PC-9 (cell line): ENCODE measurements at regions not wholly inside any gene's neighbourhood (a gene's known extent, or its start where the extent isn't known, plus 50 kb on each side); places are given as distances from the start of the nearest gene placed in this dataset.

Experiments used
- BruUV-seq: library from RNA; stranded (reverse); fragments of 400-500 nt; replicated peaks from 2 replicates; lab custom pipeline; 2021; lab: Mats Ljungman, UMichigan
- CTCF ChIA-PET: fragments of 300-600 bp; sonication (Branson Sonifier 250); formaldehyde crosslinking; loops from one replicate; lab custom pipeline; 2022; ENCODE audit warnings: antibody characterized with exemption; lab: Charles Lee
- POLR2A ChIA-PET: fragments of 300-600 bp; sonication (Branson Sonifier 250); formaldehyde crosslinking; loops from one replicate; lab custom pipeline; 2022; ENCODE audit warnings: antibody characterized with exemption; ENCODE audit not compliant: unreplicated experiment; lab: Charles Lee
- DNase-seq, 2 experiments: peaks; one replicate each; pipeline versions ENCODE4 v3.0.0 to v3.0.0-alpha.2; 2015 to 2022; ENCODE audit warnings: mixed read lengths in 1 of 2
- H2AFZ ChIP-seq: fragments of 200-600 bp; sonication (generic); 2 replicates; pipeline ENCODE4 v1.8.1; 2017; ENCODE audit warnings: antibody characterized with exemption
- H3F3A ChIP-seq: fragments of 200-600 bp; sonication (generic); 2 replicates; pipeline ENCODE4 v1.8.1; 2017; ENCODE audit warnings: antibody characterized with exemption, mild to moderate bottlenecking, low read depth; ENCODE audit not compliant: insufficient read depth
- H3K27ac ChIP-seq: fragments of 200-600 bp; sonication (generic); 2 replicates; pipeline ENCODE4 v1.6.1; 2016; ENCODE audit warnings: mixed run types
- H3K27me3 ChIP-seq: fragments of 200-600 bp; sonication (generic); 2 replicates; pipeline ENCODE4 v1.6.1; 2016; ENCODE audit warnings: low read depth, mixed run types; ENCODE audit not compliant: insufficient read depth
- H3K36me3 ChIP-seq: fragments of 200-600 bp; sonication (generic); 2 replicates; pipeline ENCODE4 v1.6.1; 2016; ENCODE audit warnings: low read depth, mixed run types
- H3K4me1 ChIP-seq: fragments of 200-600 bp; sonication (generic); replicated peaks from 2 replicates; pipeline ENCODE4 v1.6.1; 2016; ENCODE audit warnings: mixed run types; ENCODE audit not compliant: insufficient read depth
- H3K4me2 ChIP-seq: fragments of 200-600 bp; sonication (generic); 2 replicates; pipeline ENCODE4 v1.6.1; 2017; ENCODE audit warnings: mixed run types
- H3K4me3 ChIP-seq: fragments of 200-600 bp; sonication (generic); 2 replicates; pipeline ENCODE4 v1.6.1; 2016; ENCODE audit warnings: mixed run types
- H3K79me2 ChIP-seq: fragments of 200-600 bp; sonication (generic); 2 replicates; pipeline ENCODE4 v1.6.1; 2017; ENCODE audit warnings: low read depth, mixed run types
- H3K9me2 ChIP-seq: fragments of 200-600 bp; sonication (generic); 2 replicates; pipeline ENCODE4 v1.8.1; 2017; ENCODE audit warnings: mild to moderate bottlenecking; ENCODE audit not compliant: insufficient read depth
- H3K9me3 ChIP-seq: fragments of 200-600 bp; sonication (generic); 2 replicates; pipeline ENCODE4 v1.8.1; 2016; ENCODE audit warnings: low read depth; ENCODE audit not compliant: insufficient read depth
- H4K20me1 ChIP-seq: fragments of 200-600 bp; sonication (generic); 2 replicates; pipeline ENCODE4 v1.8.1; 2017; ENCODE audit not compliant: insufficient read depth
- CTCF ChIP-seq: fragments of 200-600 bp; sonication (generic); conservative IDR thresholded peaks from 2 replicates; pipeline ENCODE4 v1.6.1; 2017; ENCODE audit warnings: mixed run types, antibody characterized with exemption, mild to moderate bottlenecking, moderate library complexity
- EZH2 ChIP-seq: fragments of 200-600 bp; sonication (generic); IDR thresholded peaks from 2 replicates; pipeline ENCODE4 v1.8.0; 2017; ENCODE audit warnings: antibody characterized with exemption, low read depth
- intact Hi-C: fragments of 100-400 bp; cut with micrococcal nuclease; formaldehyde crosslinking; loops from one replicate; pipeline ENCODE4 v1.10.0; 2022; ENCODE audit not compliant: unreplicated experiment

- Histone ChIP-seq H3K36me3 (no peaks in the 10 kb centered on the region), H4K20me1 (no peaks in the 10 kb centered on the region), H3K79me2 (no peaks in the 10 kb centered on the region), H3K27me3 (no peaks in the 10 kb centered on the region), H2AFZ (no peak overlapping the region), H3F3A (no peaks in the 10 kb centered on the region), H3K4me2 (no peak overlapping the region), H3K27ac (no peak overlapping the region), H3K4me1 (no peaks in the 10 kb centered on the region), H3K4me3 (no peak overlapping the region), H3K9me3 (no peaks in the 10 kb centered on the region), H3K9me2 (no peaks in the 10 kb centered on the region)
- BruUV-seq = no TSS peak
- POLR2A ChIA-PET = no interaction called here
- DNase-seq = peak in 1 of 2 experiments; percentile 40
- intact Hi-C loops = loop anchor here (5.0 kb wide), 1 partner anchor 1915 kb away; no protein-coding TSS in a partner anchor
- CTCF ChIA-PET = no interaction called here
- TF ChIP-seq EZH2 (no peak), CTCF (no peak)
Observed at GRCh38 chr4:116357758-116358157, 727.6 kb downstream of the TRAM1L1 start.

- BruUV-seq = no TSS peak
- TF ChIP-seq CTCF (no peak), EZH2 (no peak)
- no peaks in the 10 kb centered on the region for H3K27me3 ChIP-seq
- no peak overlapping the region for H3K4me2 ChIP-seq
- no peaks in the 10 kb centered on the region for H3K4me1 ChIP-seq
- H3F3A ChIP-seq = no peaks in the 10 kb centered on the region
- H3K36me3 ChIP-seq = no peaks in the 10 kb centered on the region
- H3K4me3 ChIP-seq = no peak overlapping the region
- no peaks in the 10 kb centered on the region for H3K9me2 ChIP-seq
- no peak overlapping the region for H3K27ac ChIP-seq
- H4K20me1 ChIP-seq = no peaks in the 10 kb centered on the region
- ChIA-PET POLR2A (no interaction called here), CTCF (no interaction called here)
- no peak for DNase-seq
- no peaks in the 10 kb centered on the region for H3K79me2 ChIP-seq
- H3K9me3 ChIP-seq = no peaks in the 10 kb centered on the region
- intact Hi-C loops = no loop called here
- H2AFZ ChIP-seq = no peak overlapping the region
Observed at GRCh38 chr4:116346750-116347149, 738.6 kb downstream of the TRAM1L1 start.

- no peaks in the 10 kb centered on the region for H4K20me1 ChIP-seq
- ChIA-PET POLR2A (no interaction called here), CTCF (no interaction called here)
- H3K36me3 ChIP-seq = no peaks in the 10 kb centered on the region
- H3K4me3 ChIP-seq = no peak overlapping the region
- no peak for DNase-seq
- H3K27ac ChIP-seq = no peak overlapping the region
- TF ChIP-seq CTCF (no peak), EZH2 (no peak)
- no peaks in the 10 kb centered on the region for H3F3A ChIP-seq
- no peak overlapping the region for H3K4me2 ChIP-seq
- intact Hi-C loops = no loop called here
- H3K79me2 ChIP-seq = no peaks in the 10 kb centered on the region
- no peak overlapping the region for H2AFZ ChIP-seq
- H3K9me2 ChIP-seq = no peaks in the 10 kb centered on the region
- H3K9me3 ChIP-seq = no peaks in the 10 kb centered on the region
- no peaks in the 10 kb centered on the region for H3K27me3 ChIP-seq
- H3K4me1 ChIP-seq = no peaks in the 10 kb centered on the region
- no TSS peak for BruUV-seq
Observed at GRCh38 chr4:116343809-116344208, 741.6 kb downstream of the TRAM1L1 start.
